ENCODE measurements at regions not wholly inside any gene's neighbourhood (a gene's known extent, or its start where the extent isn't known, plus 50 kb on each side); places are given as distances from the start of the nearest gene placed in this dataset.
"Not testable (repeated sequence)": the region's sequence is repeated elsewhere in the genome, so short reads cannot be mapped to it uniquely, and the experiment has no call there.

- no peaks in the 10 kb centered on the region for H3K27me3 ChIP-seq (ENCODE audit: insufficient read depth, low read length)
- no peak overlapping the region for H3K4me2 ChIP-seq (ENCODE audit: insufficient read depth, low read length)
- no peaks in the 10 kb centered on the region for H4K20me1 ChIP-seq (ENCODE audit: insufficient read depth, low read length)
- no peaks in the 10 kb centered on the region for H3K4me1 ChIP-seq (ENCODE audit: insufficient read depth, low read length)
- H3K27ac ChIP-seq (ENCODE audit: low read depth, low read length), result no peak overlapping the region
- no peaks in the 10 kb centered on the region for H3K79me2 ChIP-seq (ENCODE audit: insufficient read depth, low read length)
- no peak for TF ChIP-seq CTCF (IDR thresholded peaks at IDR 0.05; ENCODE audit: extremely low read depth, low read depth, low read length)
- H3K9me3 ChIP-seq (ENCODE audit: low read depth, low read length), result peaks cover 3% of the 10 kb centered on the region
- no peak overlapping the region for H3K4me3 ChIP-seq (ENCODE audit: insufficient read depth, low read length)
- no peak overlapping the region for H2AFZ ChIP-seq (ENCODE audit: low read length)
- DNase-seq (ENCODE audit: insufficient read length, low spot score, missing footprints), result no peak
- no peaks in the 10 kb centered on the region for H3K36me3 ChIP-seq (ENCODE audit: insufficient read depth, low read length)
These were observed 970.2 kb upstream of the COX7C start for GRCh38 chr5:85647349-85648127.

- Histone ChIP-seq H4K20me1 (ENCODE audit: insufficient read depth, low read length) (no peaks in the 10 kb centered on the region), H3K4me2 (ENCODE audit: insufficient read depth, low read length) (no peak overlapping the region), H3K4me3 (ENCODE audit: insufficient read depth, low read length) (no peak overlapping the region), H3K9me3 (ENCODE audit: low read depth, low read length) (peaks cover 3% of the 10 kb centered on the region), H2AFZ (ENCODE audit: low read length) (no peak overlapping the region), H3K36me3 (ENCODE audit: insufficient read depth, low read length) (no peaks in the 10 kb centered on the region), H3K27ac (ENCODE audit: low read depth, low read length) (no peak overlapping the region), H3K79me2 (ENCODE audit: insufficient read depth, low read length) (no peaks in the 10 kb centered on the region), H3K27me3 (ENCODE audit: insufficient read depth, low read length) (no peaks in the 10 kb centered on the region), H3K4me1 (ENCODE audit: insufficient read depth, low read length) (no peaks in the 10 kb centered on the region)
- no peak for TF ChIP-seq CTCF (IDR thresholded peaks at IDR 0.05; ENCODE audit: extremely low read depth, low read depth, low read length)
- no peak for DNase-seq (ENCODE audit: insufficient read length, low spot score, missing footprints)
These were observed 969.2 kb upstream of the COX7C start for GRCh38 chr5:85648495-85648894.

GRCh38 chr5:85651731-85652130 lies 966.0 kb upstream of the COX7C start:
- Histone ChIP-seq H3K36me3 (ENCODE audit: insufficient read depth, low read length) (no peaks in the 10 kb centered on the region), H3K27ac (ENCODE audit: low read depth, low read length) (no peak overlapping the region), H3K4me1 (ENCODE audit: insufficient read depth, low read length) (no peaks in the 10 kb centered on the region), H3K27me3 (ENCODE audit: insufficient read depth, low read length) (no peaks in the 10 kb centered on the region), H3K79me2 (ENCODE audit: insufficient read depth, low read length) (no peaks in the 10 kb centered on the region), H4K20me1 (ENCODE audit: insufficient read depth, low read length) (no peaks in the 10 kb centered on the region), H3K4me2 (ENCODE audit: insufficient read depth, low read length) (no peak overlapping the region), H3K9me3 (ENCODE audit: low read depth, low read length) (peaks cover 3% of the 10 kb centered on the region), H2AFZ (ENCODE audit: low read length) (no peak overlapping the region), H3K4me3 (ENCODE audit: insufficient read depth, low read length) (no peak overlapping the region)
- TF ChIP-seq CTCF (IDR thresholded peaks at IDR 0.05; ENCODE audit: extremely low read depth, low read depth, low read length), result no peak
- DNase-seq (ENCODE audit: insufficient read length, low spot score, missing footprints), result no peak

- H3K36me3 ChIP-seq (ENCODE audit: insufficient read depth, low read length); H3K9me3 ChIP-seq (ENCODE audit: low read depth, low read length); H3K4me3 ChIP-seq (ENCODE audit: insufficient read depth, low read length); DNase-seq (ENCODE audit: insufficient read length, low spot score, missing footprints); H3K4me2 ChIP-seq (ENCODE audit: insufficient read depth, low read length); H3K79me2 ChIP-seq (ENCODE audit: insufficient read depth, low read length); H3K4me1 ChIP-seq (ENCODE audit: insufficient read depth, low read length); H2AFZ ChIP-seq (ENCODE audit: low read length); H4K20me1 ChIP-seq (ENCODE audit: insufficient read depth, low read length); H3K27ac ChIP-seq (ENCODE audit: low read depth, low read length); H3K27me3 ChIP-seq (ENCODE audit: insufficient read depth, low read length): not testable (repeated sequence)
These were observed 963.6 kb upstream of the COX7C start for GRCh38 chr5:85654144-85654543.
